ENCODE measurements at regions not wholly inside any gene's neighbourhood (a gene's known extent, or its start where the extent isn't known, plus 50 kb on each side); places are given as distances from the start of the nearest gene placed in this dataset.

- CTCF ChIA-PET = no interaction called here
Measured at GRCh38 chr4:53716011-53716410, 124.7 kb upstream of the LNX1 start.

GRCh38 chr4:53714236-53715140, 123.2 kb upstream of the LNX1 start:
- no peaks in the 10 kb centered on the region for H3K4me1 Mint-ChIP-seq (ENCODE audit: low read depth)
- ATAC-seq (no peak), DNase-seq (no peak)
- no peaks in the 10 kb centered on the region for H3K9me3 Mint-ChIP-seq (ENCODE audit: insufficient read depth)
- H3K27me3 Mint-ChIP-seq (ENCODE audit: low read depth) = peaks cover 9% of the 10 kb centered on the region
- no peaks in the 10 kb centered on the region for H3K36me3 Mint-ChIP-seq (ENCODE audit: low read depth)
- ChIA-PET POLR2A (no interaction called here), CTCF (no interaction called here)
- no peak overlapping the region for H3K27ac Mint-ChIP-seq
- H3K4me3 Mint-ChIP-seq = no peak overlapping the region

More at GRCh38 chr4:53716011-53716410, 124.7 kb upstream of the LNX1 start:
- Mint-ChIP-seq H3K27ac (no peak overlapping the region), H3K9me3 (ENCODE audit: insufficient read depth) (no peaks in the 10 kb centered on the region), H3K4me1 (ENCODE audit: low read depth) (no peaks in the 10 kb centered on the region), H3K36me3 (ENCODE audit: low read depth) (no peaks in the 10 kb centered on the region), H3K4me3 (no peak overlapping the region), H3K27me3 (ENCODE audit: low read depth) (peaks cover 10% of the 10 kb centered on the region)
- no peak for DNase-seq
- ATAC-seq = no peak
- POLR2A ChIA-PET = no interaction called here

- CTCF ChIA-PET = no interaction called here
- POLR2A ChIA-PET = no interaction called here
Measured at GRCh38 chr4:53713767-53714166, 122.5 kb upstream of the LNX1 start.

GRCh38 chr4:53713296-53713695, 122.0 kb upstream of the LNX1 start:
- ATAC-seq = no peak
- no peaks in the 10 kb centered on the region for H3K4me1 Mint-ChIP-seq (ENCODE audit: low read depth)
- no peak for DNase-seq
- CTCF ChIA-PET = no interaction called here
- POLR2A ChIA-PET = no interaction called here
- H3K36me3 Mint-ChIP-seq (ENCODE audit: low read depth) = no peaks in the 10 kb centered on the region
- no peaks in the 10 kb centered on the region for H3K9me3 Mint-ChIP-seq (ENCODE audit: insufficient read depth)
- no peak overlapping the region for H3K27ac Mint-ChIP-seq
- peaks cover 11% of the 10 kb centered on the region for H3K27me3 Mint-ChIP-seq (ENCODE audit: low read depth)
- H3K4me3 Mint-ChIP-seq = no peak overlapping the region

More at GRCh38 chr4:53713767-53714166, 122.5 kb upstream of the LNX1 start:
- Mint-ChIP-seq H3K9me3 (ENCODE audit: insufficient read depth) (no peaks in the 10 kb centered on the region), H3K4me1 (ENCODE audit: low read depth) (no peaks in the 10 kb centered on the region), H3K27me3 (ENCODE audit: low read depth) (peaks cover 11% of the 10 kb centered on the region), H3K4me3 (no peak overlapping the region), H3K36me3 (ENCODE audit: low read depth) (no peaks in the 10 kb centered on the region), H3K27ac (no peak overlapping the region)
- DNase-seq (no peak), ATAC-seq (no peak)

- H3K27ac Mint-ChIP-seq = no peak overlapping the region
- POLR2A ChIA-PET = no interaction called here
- H3K4me3 Mint-ChIP-seq = no peak overlapping the region
- DNase-seq = no peak
- H3K9me3 Mint-ChIP-seq (ENCODE audit: insufficient read depth) = no peaks in the 10 kb centered on the region
- no peak for ATAC-seq
- CTCF ChIA-PET = no interaction called here
- H3K36me3 Mint-ChIP-seq (ENCODE audit: low read depth) = no peaks in the 10 kb centered on the region
- peaks cover 11% of the 10 kb centered on the region for H3K27me3 Mint-ChIP-seq (ENCODE audit: low read depth)
- H3K4me1 Mint-ChIP-seq (ENCODE audit: low read depth) = no peaks in the 10 kb centered on the region
Measured at GRCh38 chr4:53712408-53713020, 121.2 kb upstream of the LNX1 start.

GRCh38 chr4:53711926-53712325, 120.6 kb upstream of the LNX1 start:
- ATAC-seq (no peak), DNase-seq (no peak)
- H3K4me1 Mint-ChIP-seq (ENCODE audit: low read depth) = no peaks in the 10 kb centered on the region
- POLR2A ChIA-PET = no interaction called here
- H3K4me3 Mint-ChIP-seq = no peak overlapping the region
- no peak overlapping the region for H3K27ac Mint-ChIP-seq
- CTCF ChIA-PET = no interaction called here
- H3K27me3 Mint-ChIP-seq (ENCODE audit: low read depth) = peaks cover 11% of the 10 kb centered on the region
- H3K9me3 Mint-ChIP-seq (ENCODE audit: insufficient read depth) = no peaks in the 10 kb centered on the region
- no peaks in the 10 kb centered on the region for H3K36me3 Mint-ChIP-seq (ENCODE audit: low read depth)

GRCh38 chr4:53709693-53710092, 118.4 kb upstream of the LNX1 start:
- H3K27me3 Mint-ChIP-seq (ENCODE audit: low read depth) = peaks cover 7% of the 10 kb centered on the region
- POLR2A ChIA-PET = no interaction called here

GRCh38 chr4:53707491-53707890, 116.2 kb upstream of the LNX1 start:
- CTCF ChIA-PET = no interaction called here
- ATAC-seq = no peak
- peaks cover 9% of the 10 kb centered on the region for H3K4me1 Mint-ChIP-seq (ENCODE audit: low read depth)

More at GRCh38 chr4:53709693-53710092, 118.4 kb upstream of the LNX1 start:
- Mint-ChIP-seq H3K9me3 (ENCODE audit: insufficient read depth) (no peaks in the 10 kb centered on the region), H3K36me3 (ENCODE audit: low read depth) (no peaks in the 10 kb centered on the region), H3K4me3 (no peak overlapping the region), H3K27ac (no peak overlapping the region), H3K4me1 (ENCODE audit: low read depth) (no peaks in the 10 kb centered on the region)
- ATAC-seq (no peak), DNase-seq (no peak)
- CTCF ChIA-PET = interaction anchor here (1.2 kb wide), 1 partner anchor 524 kb away, joined by 3 read pairs; no protein-coding TSS in a partner anchor

GRCh38 chr4:53706422-53707032, 115.2 kb upstream of the LNX1 start:
- Mint-ChIP-seq H3K27me3 (ENCODE audit: low read depth) (peaks cover 4% of the 10 kb centered on the region), H3K4me3 (no peak overlapping the region), H3K36me3 (ENCODE audit: low read depth) (no peaks in the 10 kb centered on the region), H3K27ac (no peak overlapping the region), H3K4me1 (ENCODE audit: low read depth) (peaks cover 11% of the 10 kb centered on the region), H3K9me3 (ENCODE audit: insufficient read depth) (no peaks in the 10 kb centered on the region)
- ChIA-PET CTCF (interaction anchor here (1.3 kb wide), 1 partner anchor 527 kb away, joined by 8 read pairs; no protein-coding TSS in a partner anchor), POLR2A (no interaction called here)
- ATAC-seq = no peak
- DNase-seq = no peak

More at GRCh38 chr4:53707491-53707890, 116.2 kb upstream of the LNX1 start:
- H3K36me3 Mint-ChIP-seq (ENCODE audit: low read depth) = no peaks in the 10 kb centered on the region
- peaks cover 4% of the 10 kb centered on the region for H3K27me3 Mint-ChIP-seq (ENCODE audit: low read depth)
- no peak overlapping the region for H3K4me3 Mint-ChIP-seq
- DNase-seq = no peak
- no peak overlapping the region for H3K27ac Mint-ChIP-seq
- no peaks in the 10 kb centered on the region for H3K9me3 Mint-ChIP-seq (ENCODE audit: insufficient read depth)
- POLR2A ChIA-PET = no interaction called here

GRCh38 chr4:53705972-53706371, 114.7 kb upstream of the LNX1 start:
- ChIA-PET POLR2A (no interaction called here), CTCF (interaction anchor here (1.3 kb wide), 1 partner anchor 528 kb away, joined by 8 read pairs; no protein-coding TSS in a partner anchor)
- H3K36me3 Mint-ChIP-seq (ENCODE audit: low read depth) = no peaks in the 10 kb centered on the region
- ATAC-seq = no peak
- H3K27me3 Mint-ChIP-seq (ENCODE audit: low read depth) = peaks cover 4% of the 10 kb centered on the region
- peaks cover 11% of the 10 kb centered on the region for H3K4me1 Mint-ChIP-seq (ENCODE audit: low read depth)
- no peak overlapping the region for H3K4me3 Mint-ChIP-seq
- DNase-seq = no peak
- no peak overlapping the region for H3K27ac Mint-ChIP-seq
- no peaks in the 10 kb centered on the region for H3K9me3 Mint-ChIP-seq (ENCODE audit: insufficient read depth)

GRCh38 chr4:53705151-53705764, 114.0 kb upstream of the LNX1 start:
- ATAC-seq (no peak), DNase-seq (no peak)
- ChIA-PET CTCF (interaction anchor here (1.1 kb wide), 1 partner anchor 528 kb away, joined by 3 read pairs; no protein-coding TSS in a partner anchor), POLR2A (no interaction called here)
- Mint-ChIP-seq H3K36me3 (ENCODE audit: low read depth) (no peaks in the 10 kb centered on the region), H3K27ac (no peak overlapping the region), H3K4me1 (ENCODE audit: low read depth) (peaks cover 11% of the 10 kb centered on the region), H3K27me3 (ENCODE audit: low read depth) (peaks cover 4% of the 10 kb centered on the region), H3K4me3 (no peak overlapping the region), H3K9me3 (ENCODE audit: insufficient read depth) (no peaks in the 10 kb centered on the region)

GRCh38 chr4:53704329-53704728, 113.0 kb upstream of the LNX1 start:
- CTCF ChIA-PET = no interaction called here
- H3K36me3 Mint-ChIP-seq (ENCODE audit: low read depth) = no peaks in the 10 kb centered on the region
- H3K27ac Mint-ChIP-seq = no peak overlapping the region

More at GRCh38 chr4:53704329-53704728, 113.0 kb upstream of the LNX1 start:
- Mint-ChIP-seq H3K4me3 (no peak overlapping the region), H3K4me1 (ENCODE audit: low read depth) (peaks cover 11% of the 10 kb centered on the region), H3K27me3 (ENCODE audit: low read depth) (peaks cover 4% of the 10 kb centered on the region), H3K9me3 (ENCODE audit: insufficient read depth) (no peaks in the 10 kb centered on the region)
- POLR2A ChIA-PET = no interaction called here
- no peak for DNase-seq
- no peak for ATAC-seq
